GM10248 (cell line): ENCODE measurements at regions not wholly inside any gene's neighbourhood (a gene's known extent, or its start where the extent isn't known, plus 50 kb on each side); places are given as distances from the start of the nearest gene placed in this dataset.

Experiments used
- CTCF ChIA-PET: fragments of 300-600 bp; sonication (Branson Sonifier 250); formaldehyde crosslinking; extraction: SDS; loops from one replicate; lab custom pipeline; 2021; ENCODE audit warnings: antibody characterized with exemption; lab: Yijun Ruan, JAX
- POLR2A ChIA-PET: fragments of 350-650 bp; sonication (Branson Sonifier 250); formaldehyde crosslinking; extraction: SDS; loops from one replicate; lab custom pipeline; 2020; ENCODE audit warnings: antibody characterized with exemption; lab: Yijun Ruan, JAX
- DNase-seq: peaks from one replicate; pipeline ENCODE4 v3.0.0; 2012; ENCODE audit errors: extremely low spot score
- CTCF ChIP-seq: IDR thresholded peaks from 2 replicates; pipeline ENCODE4 v1.5.1; 2012; ENCODE audit warnings: mild to moderate bottlenecking, low read depth; ENCODE audit errors: extremely low read depth, missing control alignments, control extremely low read depth

- ChIA-PET CTCF (no interaction called here), POLR2A (interaction anchor here (0.6 kb wide), 1 partner anchor 1930 kb away, joined by 4 read pairs; no protein-coding TSS in a partner anchor)
- DNase-seq = no peak
- no peak for TF ChIP-seq CTCF
These were observed 115.7 kb downstream of the CMPK2 start for GRCh38 chr2:6749962-6750361.

- ChIA-PET POLR2A (interaction anchor here (0.6 kb wide), 1 partner anchor 1930 kb away, joined by 4 read pairs; no protein-coding TSS in a partner anchor), CTCF (no interaction called here)
- DNase-seq = no peak
- TF ChIP-seq CTCF = no peak
These were observed 115.1 kb downstream of the CMPK2 start for GRCh38 chr2:6750411-6751158.

GRCh38 chr2:6754419-6754818 is 111.3 kb downstream of the CMPK2 start:
- CTCF ChIA-PET = interaction anchor here (1.5 kb wide), 1 partner anchor 18 kb away, joined by 9 read pairs; no protein-coding TSS in a partner anchor

GRCh38 chr2:6755456-6755855 is 110.3 kb downstream of the CMPK2 start:
- ChIA-PET CTCF (interaction anchor here (1.5 kb wide), 1 partner anchor 17 kb away, joined by 9 read pairs; no protein-coding TSS in a partner anchor), POLR2A (no interaction called here)
- no peak for DNase-seq
- TF ChIP-seq CTCF = no peak

More at GRCh38 chr2:6754419-6754818, 111.3 kb downstream of the CMPK2 start:
- no peak for TF ChIP-seq CTCF
- no peak for DNase-seq
- POLR2A ChIA-PET = no interaction called here

- no peak for TF ChIP-seq CTCF
- POLR2A ChIA-PET = no interaction called here
- CTCF ChIA-PET = interaction anchor here (1.4 kb wide), 1 partner anchor 15 kb away, joined by 4 read pairs; no protein-coding TSS in a partner anchor
- no peak for DNase-seq
These were observed 108.5 kb downstream of the CMPK2 start for GRCh38 chr2:6757215-6757614.

- no peak for DNase-seq
- POLR2A ChIA-PET = no interaction called here
- CTCF ChIA-PET = interaction anchor here (3.2 kb wide), 1 partner anchor 14 kb away, joined by 11 read pairs; no protein-coding TSS in a partner anchor
- no peak for TF ChIP-seq CTCF
These were observed 106.0 kb downstream of the CMPK2 start for GRCh38 chr2:6759689-6760088.
